ENCODE measurements at regions not wholly inside any gene's neighbourhood (a gene's known extent, or its start where the extent isn't known, plus 50 kb on each side); places are given as distances from the start of the nearest gene placed in this dataset.
A peak's percentile ranks its signal among the peaks of the same experiment; 100 is the strongest.

DNA sequence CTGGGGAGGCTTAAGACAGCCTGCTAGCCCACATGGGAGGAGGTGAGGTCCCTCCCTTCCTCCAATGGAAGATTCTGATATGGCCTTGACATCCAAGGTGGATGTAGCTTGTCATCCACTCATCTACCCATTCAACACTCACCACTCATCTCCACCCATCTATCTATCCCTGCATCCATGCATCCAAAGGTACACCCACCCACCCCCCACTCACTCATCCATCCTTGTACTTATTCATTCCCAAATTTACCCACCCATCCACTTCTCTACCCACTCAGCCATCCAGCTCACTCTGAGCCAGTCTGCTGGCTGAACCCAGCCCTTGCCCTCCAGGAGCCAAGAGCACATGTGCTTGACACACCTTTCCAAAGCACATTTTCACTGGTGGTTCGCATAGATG is 189.7 kb downstream of the TLE3 start:
- no peaks in the 10 kb centered on the region for H3K79me2 ChIP-seq (ENCODE audit: insufficient read depth, low read length)
- H3K36me3 ChIP-seq (ENCODE audit: insufficient read depth, low read length): no peaks in the 10 kb centered on the region; the same call in 1 of the 2 replicates
- no peaks in the 10 kb centered on the region for H3K27me3 ChIP-seq (ENCODE audit: insufficient read depth, low read length)
- H3K9me2 ChIP-seq (ENCODE audit: low read depth, low read length): no peaks in the 10 kb centered on the region
- peaks cover 41% of the 10 kb centered on the region for H3K4me1 ChIP-seq (ENCODE audit: insufficient read depth, low read length, severe bottlenecking)
- no peak overlapping the region for H3K9ac ChIP-seq (ENCODE audit: low read length)
- TF ChIP-seq EZH2 (IDR thresholded peaks at IDR 0.05; ENCODE audit: borderline replicate concordance, low read length) (no peak), CTCF (IDR thresholded peaks at IDR 0.05; ENCODE audit: low read length) (no peak)
- no peaks in the 10 kb centered on the region for H3K9me3 ChIP-seq (ENCODE audit: low read length)
- H2AFZ ChIP-seq (ENCODE audit: low read length): no peak overlapping the region
- H3K4me3 ChIP-seq (ENCODE audit: low read depth, low read length, poor library complexity, severe bottlenecking): no peak overlapping the region
- no peak overlapping the region for H3K27ac ChIP-seq (ENCODE audit: low read depth, low read length, poor library complexity, severe bottlenecking)
- no peaks in the 10 kb centered on the region for H4K20me1 ChIP-seq (ENCODE audit: insufficient read depth, low read length)
- H3F3A ChIP-seq (ENCODE audit: insufficient read depth, low read length): no peaks in the 10 kb centered on the region
- H3K4me2 ChIP-seq (ENCODE audit: low read length): no peak overlapping the region

- Histone ChIP-seq H3K4me2 (ENCODE audit: low read length) (no peak overlapping the region), H3K9ac (ENCODE audit: low read length) (no peak overlapping the region), H3K4me1 (ENCODE audit: insufficient read depth, low read length, severe bottlenecking) (peaks cover 48% of the 10 kb centered on the region), H3K27ac (ENCODE audit: low read depth, low read length, poor library complexity, severe bottlenecking) (no peak overlapping the region), H3K9me2 (ENCODE audit: low read depth, low read length) (no peaks in the 10 kb centered on the region), H2AFZ (ENCODE audit: low read length) (no peak overlapping the region), H3K4me3 (ENCODE audit: low read depth, low read length, poor library complexity, severe bottlenecking) (no peak overlapping the region), H3K79me2 (ENCODE audit: insufficient read depth, low read length) (no peaks in the 10 kb centered on the region), H3K9me3 (ENCODE audit: low read length) (no peaks in the 10 kb centered on the region), H3K27me3 (ENCODE audit: insufficient read depth, low read length) (no peaks in the 10 kb centered on the region), H3K36me3 (ENCODE audit: insufficient read depth, low read length) (no peaks in the 10 kb centered on the region; the same call in 1 of the 2 replicates), H3F3A (ENCODE audit: insufficient read depth, low read length) (no peaks in the 10 kb centered on the region), H4K20me1 (ENCODE audit: insufficient read depth, low read length) (no peaks in the 10 kb centered on the region)
- no peak for TF ChIP-seq CTCF (IDR thresholded peaks at IDR 0.05; ENCODE audit: low read length)
These were observed 188.9 kb downstream of the TLE3 start for GRCh38 chr15:69908590-69909420.

DNA sequence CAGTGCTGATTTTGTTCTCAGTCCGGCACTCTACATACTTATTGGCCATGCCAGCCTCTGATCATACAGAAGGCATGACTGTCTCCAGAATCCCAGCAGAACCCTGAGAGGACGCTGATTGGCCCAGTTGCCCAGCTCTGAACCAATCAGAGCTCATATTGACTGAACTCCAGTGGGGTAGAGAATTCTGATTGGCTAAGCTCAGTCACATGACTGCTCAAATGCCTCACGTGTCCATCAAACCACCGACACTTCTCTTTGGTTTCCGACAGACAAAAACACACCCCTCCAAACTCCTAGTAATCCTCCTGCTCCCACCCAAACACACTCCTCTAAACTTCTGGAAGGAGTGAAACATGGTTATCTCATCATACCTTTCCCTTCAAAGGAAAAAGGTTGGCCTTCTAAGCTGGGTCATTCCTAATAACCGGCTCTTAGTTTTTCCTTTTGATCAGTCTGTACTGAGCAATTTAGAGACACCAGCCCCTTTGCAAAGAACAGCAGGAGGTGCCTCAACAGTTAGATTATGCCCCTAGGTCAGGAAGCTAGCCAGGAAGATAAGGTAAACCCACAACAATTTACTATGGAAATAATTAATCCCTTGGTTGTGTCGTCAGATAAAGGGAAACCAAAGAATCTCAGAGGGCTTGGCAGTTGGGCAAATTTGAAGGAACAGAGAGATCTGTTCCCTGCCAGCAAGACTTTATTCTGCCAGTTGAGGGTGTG is 187.8 kb downstream of the TLE3 start:
- no peaks in the 10 kb centered on the region for H3K9me3 ChIP-seq (ENCODE audit: low read length)
- no peak overlapping the region for H3K4me3 ChIP-seq (ENCODE audit: low read depth, low read length, poor library complexity, severe bottlenecking)
- H3K27ac ChIP-seq (ENCODE audit: low read depth, low read length, poor library complexity, severe bottlenecking): peak overlapping the region; percentile 58
- no peaks in the 10 kb centered on the region for H3K27me3 ChIP-seq (ENCODE audit: insufficient read depth, low read length)
- H3K79me2 ChIP-seq (ENCODE audit: insufficient read depth, low read length): no peaks in the 10 kb centered on the region
- H3K4me1 ChIP-seq (ENCODE audit: insufficient read depth, low read length, severe bottlenecking): peaks cover 59% of the 10 kb centered on the region
- no peak overlapping the region for H3K4me2 ChIP-seq (ENCODE audit: low read length)
- no peak overlapping the region for H2AFZ ChIP-seq (ENCODE audit: low read length)
- no peaks in the 10 kb centered on the region for H3K9me2 ChIP-seq (ENCODE audit: low read depth, low read length)
- TF ChIP-seq EZH2 (IDR thresholded peaks at IDR 0.05; ENCODE audit: borderline replicate concordance, low read length): no peak
- no peak overlapping the region for H3K9ac ChIP-seq (ENCODE audit: low read length)
- H3F3A ChIP-seq (ENCODE audit: insufficient read depth, low read length): no peaks in the 10 kb centered on the region
- H4K20me1 ChIP-seq (ENCODE audit: insufficient read depth, low read length): no peaks in the 10 kb centered on the region
- no peaks in the 10 kb centered on the region; the same call in 1 of the 2 replicates for H3K36me3 ChIP-seq (ENCODE audit: insufficient read depth, low read length)
